H1 (cell line): ENCODE measurements at regions not wholly inside any gene's neighbourhood (a gene's known extent, or its start where the extent isn't known, plus 50 kb on each side); places are given as distances from the start of the nearest gene placed in this dataset.

Experiments
- ATF2 ChIP-seq: IDR thresholded peaks from 2 replicates; pipeline ENCODE4 v1.6.1; 2012; ENCODE audit warnings: low read length, inconsistent platforms
- CEBPB ChIP-seq: IDR thresholded peaks from 2 replicates; pipeline ENCODE4 v1.6.1; 2012; ENCODE audit warnings: low read depth, low read length
- CTCF ChIP-seq, 3 experiments: IDR thresholded peaks; 1 replicate in 2 of 3; 2 replicates in 1 of 3; pipeline versions ENCODE4 v1.5.1 to v1.6.1; 2011; ENCODE audit warnings: low read length in 3 of 3, mild to moderate bottlenecking in 3 of 3, inconsistent platforms in 2 of 3, low read depth in 1 of 3, moderate library complexity in 1 of 3; ENCODE audit not compliant: insufficient read depth in 1 of 3; ENCODE audit errors: control extremely low read depth in 1 of 3
- EGR1 ChIP-seq: IDR thresholded peaks from 2 replicates; pipeline ENCODE4 v1.6.1; 2011; ENCODE audit warnings: low read depth, low read length, borderline replicate concordance
- EP300 ChIP-seq, 2 experiments: IDR thresholded peaks; 1 replicate in 1 of 2; 2 replicates in 1 of 2; pipeline ENCODE4 v1.6.1; 2011 to 2012; ENCODE audit warnings: low read depth in 2 of 2, low read length in 2 of 2, mild to moderate bottlenecking in 2 of 2, borderline replicate concordance in 1 of 2, inconsistent platforms in 1 of 2, moderate library complexity in 1 of 2
- POLR2A ChIP-seq, 2 experiments: IDR thresholded peaks; 1 replicate in 1 of 2; 2 replicates in 1 of 2; pipeline ENCODE4 v1.6.1; 2011; ENCODE audit warnings: low read depth in 2 of 2, low read length in 2 of 2, mild to moderate bottlenecking in 2 of 2; ENCODE audit errors: control extremely low read depth in 1 of 2
- RAD21 ChIP-seq, 2 experiments: IDR thresholded peaks in 1 of 2; conservative IDR thresholded peaks in 1 of 2; 2 replicates each; pipeline ENCODE4 v1.6.1; 2011; ENCODE audit warnings: low read depth in 2 of 2, low read length in 2 of 2, improper control_type of control experiment in 1 of 2, inconsistent platforms in 1 of 2, mild to moderate bottlenecking in 1 of 2, moderate library complexity in 1 of 2
- RFX5 ChIP-seq: IDR thresholded peaks from 2 replicates; pipeline ENCODE4 v1.6.1; 2011; ENCODE audit warnings: low read depth, low read length, improper control_type of control experiment, borderline replicate concordance
- SIRT6 ChIP-seq: IDR thresholded peaks from one replicate; pipeline ENCODE4 v1.7.1; 2012; ENCODE audit warnings: low read length, inconsistent platforms
- SRF ChIP-seq: IDR thresholded peaks from 2 replicates; pipeline ENCODE4 v1.6.1; 2011; ENCODE audit warnings: mild to moderate bottlenecking, low read depth, low read length, moderate library complexity
- TAF1 ChIP-seq: IDR thresholded peaks from 2 replicates; pipeline ENCODE4 v1.6.1; 2011; ENCODE audit warnings: mild to moderate bottlenecking, low read depth, low read length
- TAF7 ChIP-seq: optimal IDR thresholded peaks from 2 replicates; pipeline ENCODE3; 2011; ENCODE audit warnings: low read depth, mild to moderate bottlenecking, inconsistent platforms, low read length, moderate library complexity, borderline replicate concordance
- YY1 ChIP-seq: IDR thresholded peaks from 2 replicates; pipeline ENCODE4 v1.6.1; 2011; ENCODE audit warnings: low read depth, mild to moderate bottlenecking, low read length
- TF ChIP-seq, protein P1 (sequence below): IDR thresholded peaks from 2 replicates; pipeline ENCODE4 v1.6.1; 2011; ENCODE audit warnings: low read depth, mild to moderate bottlenecking, low read length; ENCODE audit not compliant: insufficient read depth

GRCh38 chr5:3751846-3752245 is 156.2 kb downstream of the IRX1 start:
- no peak for TF ChIP-seq CTCF (IDR thresholded peaks at IDR 0.05; ENCODE audit: control extremely low read depth in 1 of 3, insufficient read depth in 1 of 3, low read depth in 1 of 3, low read length in 3 of 3)
- no peak for TF ChIP-seq CEBPB
- TF ChIP-seq SRF = no peak
- no peak for TF ChIP-seq YY1
- no peak for TF ChIP-seq RAD21 (IDR thresholded peaks at IDR 0.05 in 1 of 2, conservative IDR thresholded peaks at IDR 0.05 in 1 of 2; ENCODE audit: low read depth in 2 of 2, low read length in 2 of 2)
- TF ChIP-seq POLR2A (IDR thresholded peaks at IDR 0.05; ENCODE audit: control extremely low read depth in 1 of 2, low read depth in 2 of 2, low read length in 2 of 2) = no peak
- TF ChIP-seq RFX5 = no peak
- TF ChIP-seq TAF1 = no peak
- TF ChIP-seq, protein P1, sequence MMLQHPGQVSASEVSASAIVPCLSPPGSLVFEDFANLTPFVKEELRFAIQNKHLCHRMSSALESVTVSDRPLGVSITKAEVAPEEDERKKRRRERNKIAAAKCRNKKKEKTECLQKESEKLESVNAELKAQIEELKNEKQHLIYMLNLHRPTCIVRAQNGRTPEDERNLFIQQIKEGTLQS = no peak
- TF ChIP-seq EP300 (IDR thresholded peaks at IDR 0.05; ENCODE audit: borderline replicate concordance in 1 of 2, low read depth in 2 of 2, low read length in 2 of 2) = no peak
- no peak for TF ChIP-seq EGR1
- TF ChIP-seq TAF7 = no peak
- TF ChIP-seq SIRT6 = no peak
- no peak for TF ChIP-seq ATF2
